Ascending aorta (tissue), 2 donors: ENCODE measurements at regions not wholly inside any gene's neighbourhood (a gene's known extent, or its start where the extent isn't known, plus 50 kb on each side); places are given as distances from the start of the nearest gene placed in this dataset.
"Not testable (repeated sequence)": the region's sequence is repeated elsewhere in the genome, so short reads cannot be mapped to it uniquely, and the experiment has no call there.

Experiments used
- DNase-seq, 2 donors: peaks; one replicate each; pipeline ENCODE4 v3.0.0-alpha.2; 2019; ENCODE audit warnings: low spot score in 2 of 2
- H3K27ac ChIP-seq, 2 donors: fragments of 200-600 bp; sonication (generic); one replicate each; pipeline ENCODE4 v1.5.1; 2016 to 2017; ENCODE audit warnings: mild to moderate bottlenecking in 1 of 2
- H3K27me3 ChIP-seq: fragments of 200-600 bp; sonication (generic); one replicate; pipeline ENCODE4 v1.5.1; 2017
- H3K36me3 ChIP-seq, 2 donors: fragments of 200-600 bp; sonication (generic); one replicate each; pipeline ENCODE4 v1.5.1; 2016
- H3K4me1 ChIP-seq, 2 donors: fragments of 200-600 bp; sonication (generic); one replicate each; pipeline ENCODE4 v1.5.1; 2016 to 2017; ENCODE audit warnings: mild to moderate bottlenecking in 1 of 2
- H3K4me3 ChIP-seq, 2 donors: fragments of 200-600 bp; sonication (generic); one replicate each; pipeline ENCODE4 v1.5.1; 2016 to 2017; ENCODE audit warnings: mild to moderate bottlenecking in 1 of 2
- H3K9me3 ChIP-seq, 2 donors: fragments of 200-600 bp; sonication (generic); one replicate each; pipeline ENCODE4 v1.5.1; 2016
- CTCF ChIP-seq, 3 experiments: fragments of 200-600 bp in 2 of 3; fragments of 450-650 bp in 1 of 3; sonication (generic) in 2 of 3; IDR thresholded peaks; one replicate each; pipeline ENCODE4 v1.5.1; 2016 to 2019; ENCODE audit warnings: antibody characterized with exemption in 3 of 3, mild to moderate bottlenecking in 1 of 3, moderate library complexity in 1 of 3
- intact Hi-C: fragments of 100-400 bp; cut with DNase I; formaldehyde crosslinking; loops from one replicate; pipeline ENCODE4 v1.15.1; 2023

DNA sequence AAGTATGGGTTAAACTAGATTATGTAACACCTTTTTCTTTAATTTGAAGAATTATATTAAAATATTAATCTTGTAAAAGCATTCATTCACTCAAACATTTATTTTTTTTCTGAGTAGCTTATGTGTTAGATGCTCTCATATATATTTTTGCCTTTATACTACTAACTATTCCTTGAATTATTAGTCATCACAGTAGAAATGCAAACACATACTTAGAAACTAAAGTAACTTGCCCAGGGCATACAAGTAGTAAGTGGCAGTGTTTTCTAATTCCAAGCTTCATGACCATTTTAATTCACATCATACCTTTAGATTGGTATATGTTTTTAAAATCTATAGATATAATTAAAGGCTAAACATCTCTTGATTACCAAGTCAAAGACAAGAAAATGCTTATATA lies 1271.0 kb downstream of the BRINP3 start:
- intact Hi-C loops, result no loop called here
- DNase-seq, result no peak
- no peaks in the 10 kb centered on the region for H3K36me3 ChIP-seq
- TF ChIP-seq CTCF (IDR thresholded peaks at IDR 0.05), result no peak
- H3K27me3 ChIP-seq, result no peaks in the 10 kb centered on the region
- no peak overlapping the region for H3K27ac ChIP-seq
- H3K4me3 ChIP-seq, result no peak overlapping the region
- no peaks in the 10 kb centered on the region for H3K4me1 ChIP-seq
- no peaks in the 10 kb centered on the region for H3K9me3 ChIP-seq

DNA sequence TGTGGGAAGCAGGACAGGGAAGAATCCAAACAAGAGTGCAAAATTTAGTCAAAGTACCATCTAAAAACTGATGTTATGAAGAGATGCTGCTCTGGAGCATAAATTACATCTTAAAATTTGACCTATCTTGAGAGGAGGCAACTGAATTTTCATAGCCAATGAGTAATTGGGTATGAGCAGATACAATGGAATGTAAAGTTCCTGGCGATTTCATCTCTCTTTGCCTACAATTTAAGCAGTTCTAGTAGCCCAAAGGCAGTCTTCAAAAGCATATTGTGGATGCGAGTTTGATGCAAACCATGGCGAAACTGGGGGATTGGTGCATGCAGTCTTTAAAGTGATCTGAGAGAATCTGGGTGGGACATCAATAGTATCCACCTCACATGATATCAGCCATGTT lies 1265.9 kb downstream of the BRINP3 start:
- no peak overlapping the region for H3K4me3 ChIP-seq
- no peak overlapping the region for H3K27ac ChIP-seq
- no peak for TF ChIP-seq CTCF (IDR thresholded peaks at IDR 0.05)
- H3K36me3 ChIP-seq, result no peaks in the 10 kb centered on the region
- no peaks in the 10 kb centered on the region for H3K9me3 ChIP-seq
- intact Hi-C loops, result no loop called here
- H3K4me1 ChIP-seq, result no peaks in the 10 kb centered on the region
- no peaks in the 10 kb centered on the region for H3K27me3 ChIP-seq
- DNase-seq, result no peak

GRCh38 chr1:189212606-189213005 lies 1265.1 kb downstream of the BRINP3 start:
- DNase-seq, result no peak
- Histone ChIP-seq H3K27ac (no peak overlapping the region), H3K36me3 (no peaks in the 10 kb centered on the region), H3K4me3 (no peak overlapping the region), H3K4me1 (no peaks in the 10 kb centered on the region), H3K9me3 (no peaks in the 10 kb centered on the region), H3K27me3 (no peaks in the 10 kb centered on the region)
- TF ChIP-seq CTCF (IDR thresholded peaks at IDR 0.05), result no peak
- intact Hi-C loops, result no loop called here

GRCh38 chr1:189216886-189217285 lies 1260.8 kb downstream of the BRINP3 start:
- DNase-seq, result no peak
- H3K27me3 ChIP-seq, result no peaks in the 10 kb centered on the region
- H3K27ac ChIP-seq, result no peak overlapping the region
- no peaks in the 10 kb centered on the region for H3K4me1 ChIP-seq
- TF ChIP-seq CTCF (IDR thresholded peaks at IDR 0.05), result no peak
- intact Hi-C loops, result no loop called here
- no peak overlapping the region for H3K4me3 ChIP-seq
- H3K36me3 ChIP-seq, result no peaks in the 10 kb centered on the region
- no peaks in the 10 kb centered on the region for H3K9me3 ChIP-seq

DNA sequence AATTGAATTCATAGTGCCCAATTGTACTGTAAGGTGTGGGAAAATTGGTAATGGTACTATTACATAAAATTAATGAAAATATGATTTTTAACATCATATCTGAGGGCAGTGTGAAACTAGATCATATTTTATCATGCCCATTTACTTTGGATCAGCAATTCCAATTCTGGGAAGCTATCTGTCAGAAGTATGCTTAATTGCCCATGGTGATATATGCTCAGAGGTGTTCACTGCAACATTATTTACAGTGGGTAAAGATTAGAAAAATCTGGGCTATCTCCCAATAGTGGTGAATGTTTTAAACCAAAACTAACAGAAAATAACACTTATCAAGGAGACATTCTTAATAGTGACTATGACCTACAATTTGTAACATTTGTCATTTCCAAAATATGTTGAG lies 1260.0 kb downstream of the BRINP3 start:
- Histone ChIP-seq H3K36me3 (no peaks in the 10 kb centered on the region), H3K9me3 (no peaks in the 10 kb centered on the region), H3K4me3 (no peak overlapping the region), H3K4me1 (no peaks in the 10 kb centered on the region), H3K27ac (no peak overlapping the region), H3K27me3 (no peaks in the 10 kb centered on the region)
- no peak for TF ChIP-seq CTCF (IDR thresholded peaks at IDR 0.05)
- intact Hi-C loops, result no loop called here
- DNase-seq, result no peak

- Histone ChIP-seq H3K27ac (no peak overlapping the region), H3K4me1 (no peaks in the 10 kb centered on the region), H3K36me3 (no peaks in the 10 kb centered on the region), H3K4me3 (no peak overlapping the region), H3K9me3 (no peaks in the 10 kb centered on the region), H3K27me3 (no peaks in the 10 kb centered on the region)
- no peak for TF ChIP-seq CTCF (IDR thresholded peaks at IDR 0.05)
- intact Hi-C loops, result no loop called here
- DNase-seq, result no peak
These were observed 1256.9 kb downstream of the BRINP3 start for GRCh38 chr1:189220750-189221149.

- H3K36me3 ChIP-seq, DNase-seq, H3K9me3 ChIP-seq, intact Hi-C loops, H3K27ac ChIP-seq, H3K27me3 ChIP-seq, H3K4me3 ChIP-seq, H3K4me1 ChIP-seq: not testable (repeated sequence)
These were observed 1251.9 kb downstream of the BRINP3 start for GRCh38 chr1:189225794-189226145.
